H1 (cell line): ENCODE measurements at regions not wholly inside any gene's neighbourhood (a gene's known extent, or its start where the extent isn't known, plus 50 kb on each side); places are given as distances from the start of the nearest gene placed in this dataset.

Experiments
- CTCF ChIA-PET: fragments of 300-600 bp; sonication (Branson Sonifier 250); formaldehyde crosslinking; loops from one replicate; lab custom pipeline; 2021; ENCODE audit not compliant: partially characterized antibody; lab: Charles Lee
- POLR2A ChIA-PET: fragments of 300-600 bp; sonication (Branson Sonifier 250); formaldehyde crosslinking; loops from one replicate; lab custom pipeline; 2021; ENCODE audit warnings: inconsistent platforms; ENCODE audit not compliant: partially characterized antibody; lab: Charles Lee
- DNase-seq, 2 experiments: peaks; one replicate each; pipeline versions ENCODE4 v3.0.0 to v3.0.0-alpha.2; 2010 to 2022; ENCODE audit warnings: low spot score in 2 of 2, low read depth in 1 of 2, mixed read lengths in 1 of 2
- FAIRE-seq: peaks from 2 replicates; lab custom pipeline; 2011; peaks lifted over from hg19 to GRCh38; lab: Jason Lieb, UNC
- H2AFZ ChIP-seq: 2 replicates; pipeline ENCODE4 v1.8.1; 2012; ENCODE audit warnings: low read length, inconsistent platforms
- H2AK5ac ChIP-seq: 2 replicates; pipeline ENCODE4 v1.6.1; 2013; ENCODE audit warnings: low read depth, low read length
- H2BK120ac ChIP-seq: replicated peaks from 2 replicates; pipeline ENCODE3; 2013; ENCODE audit warnings: low read depth, low read length, inconsistent platforms
- H2BK12ac ChIP-seq: 2 replicates; pipeline ENCODE4 v1.6.1; 2013; ENCODE audit warnings: low read depth, low read length
- H2BK15ac ChIP-seq: 2 replicates; pipeline ENCODE4 v1.6.1; 2013; ENCODE audit warnings: low read length
- H2BK20ac ChIP-seq: 2 replicates; pipeline ENCODE4 v1.6.1; 2013; ENCODE audit warnings: low read length
- H2BK5ac ChIP-seq: 2 replicates; pipeline ENCODE4 v1.6.1; 2013; ENCODE audit warnings: low read depth, low read length
- H3K14ac ChIP-seq: 2 replicates; pipeline ENCODE4 v1.6.1; 2013; ENCODE audit warnings: inconsistent platforms; ENCODE audit not compliant: insufficient read length
- H3K18ac ChIP-seq: 2 replicates; pipeline ENCODE4 v1.6.1; 2013; ENCODE audit warnings: low read length; ENCODE audit errors: extremely low read depth
- H3K23ac ChIP-seq: 2 replicates; pipeline ENCODE4 v1.6.1; 2013; ENCODE audit warnings: inconsistent platforms; ENCODE audit not compliant: insufficient read length
- H3K23me2 ChIP-seq: 2 replicates; pipeline ENCODE4 v1.6.1; 2013; ENCODE audit warnings: low read depth, low read length
- H3K27ac ChIP-seq: 2 replicates; pipeline ENCODE4 v1.6.1; 2011; ENCODE audit warnings: low read depth, low read length, inconsistent platforms
- H3K27me3 ChIP-seq, 4 experiments: replicated peaks in 1 of 4; 1 replicate in 1 of 4; 2 replicates in 3 of 4; pipeline versions ENCODE4 v1.6.1 to v1.8.1; 2011 to 2013; ENCODE audit warnings: low read length in 3 of 4, mild to moderate bottlenecking in 3 of 4, inconsistent platforms in 2 of 4, mixed read lengths in 2 of 4, moderate library complexity in 1 of 4; ENCODE audit not compliant: control insufficient read depth in 3 of 4, insufficient read depth in 3 of 4; ENCODE audit errors: extremely low read depth in 1 of 4
- H3K36me3 ChIP-seq, 4 experiments: 2 replicates each; pipeline versions ENCODE4 v1.6.1 to v1.8.1; 2011 to 2013; ENCODE audit warnings: mild to moderate bottlenecking in 4 of 4, low read length in 3 of 4, moderate library complexity in 2 of 4, control low read depth in 1 of 4, inconsistent platforms in 1 of 4; ENCODE audit not compliant: insufficient read depth in 4 of 4, control insufficient read depth in 2 of 4
- H3K4ac ChIP-seq: replicated peaks from 2 replicates; pipeline ENCODE3; 2013; ENCODE audit warnings: low read length, low read depth, mixed read lengths, inconsistent platforms; ENCODE audit not compliant: insufficient read length
- H3K4me1 ChIP-seq, 4 experiments: replicated peaks in 1 of 4; 1 replicate in 1 of 4; 2 replicates in 3 of 4; pipeline versions ENCODE4 v1.6.1 to v1.8.1; 2011 to 2013; ENCODE audit warnings: low read length in 3 of 4, inconsistent platforms in 2 of 4, mixed read lengths in 1 of 4; ENCODE audit not compliant: insufficient read depth in 4 of 4, control insufficient read depth in 3 of 4
- H3K4me2 ChIP-seq, 2 experiments: 2 replicates each; pipeline versions ENCODE4 v1.6.1 to v1.8.1; 2011 to 2013; ENCODE audit warnings: low read depth in 2 of 2, low read length in 2 of 2, control low read depth in 1 of 2, inconsistent platforms in 1 of 2, mild to moderate bottlenecking in 1 of 2; ENCODE audit not compliant: insufficient read depth in 1 of 2
- H3K4me3 ChIP-seq, 4 experiments: fragments of 200-600, 300-600 bp in 1 of 4; sonication (generic), shearing (Covaris generic), sonication (Bioruptor Twin) in 1 of 4; 2 replicates each; pipeline versions ENCODE4 v1.5.1 to v1.8.1; 2011 to 2016; ENCODE audit warnings: low read length in 4 of 4, low read depth in 3 of 4, control low read depth in 2 of 4, inconsistent platforms in 2 of 4, mild to moderate bottlenecking in 2 of 4, mixed read lengths in 1 of 4, moderate library complexity in 1 of 4; ENCODE audit not compliant: insufficient read depth in 2 of 4; ENCODE audit errors: extremely low read depth in 1 of 4
- H3K56ac ChIP-seq: replicated peaks from 2 replicates; pipeline ENCODE3; 2013; ENCODE audit warnings: low read depth, mild to moderate bottlenecking, mixed read lengths, low read length, inconsistent platforms; ENCODE audit not compliant: insufficient read length
- H3K79me1 ChIP-seq: 2 replicates; pipeline ENCODE4 v1.6.1; 2013; ENCODE audit warnings: low read depth, low read length, control low read depth
- H3K79me2 ChIP-seq, 2 experiments: 2 replicates each; pipeline versions ENCODE4 v1.6.1 to v1.8.1; 2012 to 2013; ENCODE audit warnings: low read length in 2 of 2, mild to moderate bottlenecking in 2 of 2, inconsistent platforms in 1 of 2; ENCODE audit not compliant: insufficient read depth in 2 of 2, control insufficient read depth in 1 of 2
- H3K9ac ChIP-seq, 4 experiments: replicated peaks in 1 of 4; 1 replicate in 1 of 4; 2 replicates in 3 of 4; pipeline versions ENCODE4 v1.6.1 to v1.8.1; 2011 to 2013; ENCODE audit warnings: low read depth in 3 of 4, low read length in 3 of 4, control low read depth in 2 of 4, mild to moderate bottlenecking in 2 of 4, moderate library complexity in 2 of 4, inconsistent platforms in 1 of 4; ENCODE audit errors: extremely low read depth in 1 of 4
- H3K9me3 ChIP-seq, 2 experiments: 2 replicates each; pipeline versions ENCODE4 v1.6.1 to v1.8.1; 2012 to 2013; ENCODE audit warnings: mild to moderate bottlenecking in 2 of 2, moderate library complexity in 2 of 2, control low read depth in 1 of 2, inconsistent platforms in 1 of 2, low read depth in 1 of 2, low read length in 1 of 2, mixed read lengths in 1 of 2; ENCODE audit not compliant: insufficient read depth in 2 of 2
- H4K20me1 ChIP-seq, 2 experiments: replicated peaks in 1 of 2; 2 replicates each; pipeline versions ENCODE3 to v1.8.1; 2011 to 2013; ENCODE audit warnings: inconsistent platforms in 2 of 2, low read length in 2 of 2, mild to moderate bottlenecking in 1 of 2; ENCODE audit not compliant: insufficient read depth in 2 of 2, control insufficient read depth in 1 of 2
- H4K5ac ChIP-seq: 2 replicates; pipeline ENCODE4 v1.6.1; 2013; ENCODE audit warnings: low read length, low read depth, mixed read lengths, inconsistent platforms; ENCODE audit not compliant: insufficient read length
- H4K8ac ChIP-seq: 2 replicates; pipeline ENCODE4 v1.8.0; 2013; ENCODE audit warnings: mild to moderate bottlenecking, moderate library complexity, low read length, inconsistent platforms; ENCODE audit not compliant: insufficient read depth; ENCODE audit errors: extremely low read depth
- H4K91ac ChIP-seq: replicated peaks from 2 replicates; pipeline ENCODE3; 2013; ENCODE audit warnings: low read length, mixed read lengths, inconsistent platforms; ENCODE audit not compliant: insufficient read length
- ASH2L ChIP-seq: fragments of 200-600, 300-600 bp; sonication (generic); IDR thresholded peaks from one replicate; pipeline ENCODE4 v1.7.1; 2017; ENCODE audit warnings: low read length
- ATF2 ChIP-seq: IDR thresholded peaks from 2 replicates; pipeline ENCODE4 v1.6.1; 2012; ENCODE audit warnings: low read length, inconsistent platforms
- BRCA1 ChIP-seq: IDR thresholded peaks from 2 replicates; pipeline ENCODE4 v1.6.1; 2012; ENCODE audit warnings: low read depth, low read length, improper control_type of control experiment
- EGR1 ChIP-seq: IDR thresholded peaks from 2 replicates; pipeline ENCODE4 v1.6.1; 2011; ENCODE audit warnings: low read depth, low read length, borderline replicate concordance
- JUND ChIP-seq: IDR thresholded peaks from 2 replicates; pipeline ENCODE4 v1.6.1; 2011; ENCODE audit warnings: mild to moderate bottlenecking, improper control_type of control experiment, low read length
- KDM1A ChIP-seq: fragments of 200-600, 300-600 bp; sonication (generic); IDR thresholded peaks from 2 replicates; pipeline ENCODE4 v1.7.1; 2016; ENCODE audit warnings: mild to moderate bottlenecking, low read length, borderline replicate concordance
- MAFK ChIP-seq: IDR thresholded peaks from 2 replicates; pipeline ENCODE4 v1.6.1; 2012; ENCODE audit warnings: low read depth, mild to moderate bottlenecking, improper control_type of control experiment, low read length
- MAX ChIP-seq: IDR thresholded peaks from 2 replicates; pipeline ENCODE4 v1.6.1; 2012; ENCODE audit warnings: inconsistent platforms
- POLR2A ChIP-seq, 2 experiments: IDR thresholded peaks; 1 replicate in 1 of 2; 2 replicates in 1 of 2; pipeline ENCODE4 v1.6.1; 2011; ENCODE audit warnings: low read depth in 2 of 2, low read length in 2 of 2, mild to moderate bottlenecking in 2 of 2; ENCODE audit errors: control extremely low read depth in 1 of 2
- SIRT6 ChIP-seq: IDR thresholded peaks from one replicate; pipeline ENCODE4 v1.7.1; 2012; ENCODE audit warnings: low read length, inconsistent platforms
- SIX5 ChIP-seq: IDR thresholded peaks from 2 replicates; pipeline ENCODE4 v1.6.1; 2011; ENCODE audit warnings: mild to moderate bottlenecking, low read depth, low read length
- SP1 ChIP-seq: IDR thresholded peaks from 2 replicates; pipeline ENCODE4 v1.6.1; 2011; ENCODE audit warnings: low read depth, low read length
- SUZ12 ChIP-seq: fragments of 200-600 bp; sonication (generic); IDR thresholded peaks from 2 replicates; pipeline ENCODE4 v1.6.1; 2012; ENCODE audit warnings: mild to moderate bottlenecking, inconsistent platforms, low read length, moderate library complexity, mixed read lengths
- TAF7 ChIP-seq: optimal IDR thresholded peaks from 2 replicates; pipeline ENCODE3; 2011; ENCODE audit warnings: low read depth, mild to moderate bottlenecking, inconsistent platforms, low read length, moderate library complexity, borderline replicate concordance
- TCF12 ChIP-seq: IDR thresholded peaks from 2 replicates; pipeline ENCODE4 v1.6.1; 2011; ENCODE audit warnings: low read depth, mild to moderate bottlenecking, low read length
- WGBS, 2 experiments: shearing (Covaris generic) in 1 of 2; methylation state at CpG; one replicate each; pipeline versions ENCODE4 v1.1.6 to v1.1.7; 2013 to 2015; ENCODE audit warnings: low lambda C conversion rate in 2 of 2, mixed read lengths in 2 of 2, inconsistent platforms in 1 of 2, low coverage in 1 of 2, missing lambda C conversion rate in 1 of 2; ENCODE audit not compliant: insufficient replicate concordance in 2 of 2, insufficient coverage in 1 of 2, insufficient read length in 1 of 2; ENCODE audit errors: extremely low coverage in 1 of 2, missing lambda C conversion rate in 1 of 2; 5-methylcytosine and 5-hydroxymethylcytosine counted together

GRCh38 chr12:23277831-23278230 lies 652.9 kb downstream of the ETNK1 start:
- Histone ChIP-seq H3K23ac (no peak overlapping the region), H4K20me1 (no peaks in the 10 kb centered on the region), H3K4ac (no peak overlapping the region), H2BK120ac (no peak overlapping the region), H3K4me2 (no peak overlapping the region), H2BK15ac (no peak overlapping the region), H4K8ac (no peak overlapping the region), H3K9me3 (no peaks in the 10 kb centered on the region), H3K27ac (no peak overlapping the region), H2BK5ac (no peak overlapping the region), H4K91ac (no peak overlapping the region), H3K9ac (no peak overlapping the region), H3K79me1 (no peaks in the 10 kb centered on the region), H3K79me2 (no peaks in the 10 kb centered on the region), H2BK20ac (no peak overlapping the region), H4K5ac (no peak overlapping the region), H3K14ac (no peak overlapping the region), H3K56ac (no peak overlapping the region), H2AFZ (no peak overlapping the region), H3K23me2 (no peaks in the 10 kb centered on the region), H3K36me3 (no peaks in the 10 kb centered on the region), H3K4me1 (no peaks in the 10 kb centered on the region), H3K18ac (no peak overlapping the region), H3K4me3 (no peak overlapping the region), H3K27me3 (peaks cover 0 to 1% (median 0%) of the 10 kb centered on the region in 4 experiments; a peak in 1 of 7 replicates), H2AK5ac (no peak overlapping the region), H2BK12ac (no peak overlapping the region)
- ChIA-PET POLR2A (no interaction called here), CTCF (no interaction called here)
- FAIRE-seq (no peak), DNase-seq (no peak)
- WGBS, 2 experiments, result 87% methylated on average over 1 of the region's 1 CpG; no CpG with 5 or more reads in 1 of the 2 experiments
- TF ChIP-seq SUZ12, result no peak
- no peak for TF ChIP-seq KDM1A
- no peak for TF ChIP-seq TAF7
- TF ChIP-seq SIX5, result no peak
- no peak for TF ChIP-seq MAX
- TF ChIP-seq ATF2, result no peak
- TF ChIP-seq JUND, result no peak
- TF ChIP-seq MAFK, result no peak
- TF ChIP-seq EGR1, result no peak
- TF ChIP-seq POLR2A (IDR thresholded peaks at IDR 0.05; ENCODE audit: control extremely low read depth in 1 of 2, low read depth in 2 of 2, low read length in 2 of 2), result no peak
- no peak for TF ChIP-seq SP1
- TF ChIP-seq ASH2L, result no peak
- no peak for TF ChIP-seq SIRT6
- TF ChIP-seq BRCA1, result no peak
- no peak for TF ChIP-seq TCF12
